IMR-90 (cell line): ENCODE measurements at regions not wholly inside any gene's neighbourhood (a gene's known extent, or its start where the extent isn't known, plus 50 kb on each side); places are given as distances from the start of the nearest gene placed in this dataset.

Source experiments
- ATAC-seq: fragments of 200-7000 bp; cut with Tn5 transposase; 2 replicates; pipeline ENCODE4 v1.9.1; 2020; ENCODE audit warnings: low read depth, mild to moderate bottlenecking, moderate library complexity
- BruUV-seq: library from RNA; stranded (reverse); fragments of 400-500 nt; replicated peaks from 2 replicates; lab custom pipeline; 2021; lab: Mats Ljungman, UMichigan
- CTCF ChIA-PET: fragments of 300-600 bp; formaldehyde crosslinking; extraction: SDS; loops from one replicate; lab custom pipeline; 2021; ENCODE audit warnings: antibody characterized with exemption; lab: Yijun Ruan, JAX
- POLR2A ChIA-PET: fragments of 300-600 bp; sonication (Branson Sonifier 250); formaldehyde crosslinking; loops from one replicate; lab custom pipeline; 2022; ENCODE audit warnings: antibody characterized with exemption; ENCODE audit not compliant: unreplicated experiment; lab: Charles Lee
- DNase-seq: peaks from one replicate; pipeline ENCODE4 v3.0.0; 2013
- H2AFZ ChIP-seq: replicated peaks from 2 replicates; pipeline ENCODE3; 2013; ENCODE audit warnings: low read length, mild to moderate bottlenecking; ENCODE audit not compliant: poor library complexity
- H2AK5ac ChIP-seq: 2 replicates; pipeline ENCODE4 v1.6.1; 2013; ENCODE audit warnings: low read depth, low read length, inconsistent platforms
- H2AK9ac ChIP-seq: replicated peaks from 2 replicates; pipeline ENCODE3; 2013; ENCODE audit warnings: mild to moderate bottlenecking, low read depth, low read length, moderate library complexity; ENCODE audit not compliant: poor library complexity
- H2BK120ac ChIP-seq: 2 replicates; pipeline ENCODE4 v1.6.1; 2013; ENCODE audit warnings: low read depth, low read length, inconsistent platforms
- H2BK15ac ChIP-seq: 3 replicates; pipeline ENCODE4 v1.6.1; 2013; ENCODE audit warnings: low read depth, low read length, inconsistent platforms
- H2BK20ac ChIP-seq: 2 replicates; pipeline ENCODE4 v1.6.1; 2013; ENCODE audit warnings: low read depth, mild to moderate bottlenecking, inconsistent platforms, low read length, moderate library complexity
- H2BK5ac ChIP-seq: 2 replicates; pipeline ENCODE4 v1.6.1; 2013; ENCODE audit warnings: mild to moderate bottlenecking, low read depth, low read length, inconsistent platforms; ENCODE audit not compliant: poor library complexity, severe bottlenecking
- H3K14ac ChIP-seq: replicated peaks from 2 replicates; pipeline ENCODE4 v1.6.1; 2013; ENCODE audit warnings: low read depth, low read length, inconsistent platforms
- H3K18ac ChIP-seq: 2 replicates; pipeline ENCODE4 v1.6.1; 2013; ENCODE audit warnings: low read depth, low read length, control low read depth
- H3K23ac ChIP-seq: 2 replicates; pipeline ENCODE4 v1.6.1; 2013; ENCODE audit warnings: low read depth, low read length, inconsistent platforms
- H3K27ac ChIP-seq: 2 replicates; pipeline ENCODE4 v1.5.1; 2013; ENCODE audit warnings: mild to moderate bottlenecking, control low read depth, low read length; ENCODE audit not compliant: insufficient read depth
- H3K27me3 ChIP-seq: 2 replicates; pipeline ENCODE4 v1.6.1; 2013; ENCODE audit warnings: low read length; ENCODE audit not compliant: control insufficient read depth, insufficient read depth
- H3K36me3 ChIP-seq: 2 replicates; pipeline ENCODE4 v1.6.1; 2013; ENCODE audit warnings: low read length, mixed read lengths; ENCODE audit not compliant: control insufficient read depth, insufficient read depth
- H3K4ac ChIP-seq: 2 replicates; pipeline ENCODE4 v1.6.1; 2013; ENCODE audit warnings: low read depth, low read length, inconsistent platforms
- H3K4me1 ChIP-seq: 2 replicates; pipeline ENCODE4 v1.6.1; 2013; ENCODE audit warnings: low read length, mixed read lengths; ENCODE audit not compliant: control insufficient read depth, insufficient read depth
- H3K4me2 ChIP-seq: 2 replicates; pipeline ENCODE4 v1.6.1; 2013; ENCODE audit warnings: low read depth, mild to moderate bottlenecking, control low read depth, low read length, moderate library complexity
- H3K4me3 ChIP-seq: 2 replicates; pipeline ENCODE4 v1.5.1; 2013; ENCODE audit warnings: low read depth, mild to moderate bottlenecking, control low read depth, low read length, moderate library complexity; ENCODE audit not compliant: insufficient read depth
- H3K56ac ChIP-seq: 2 replicates; pipeline ENCODE4 v1.6.1; 2013; ENCODE audit warnings: low read length, inconsistent platforms; ENCODE audit not compliant: insufficient read depth; ENCODE audit errors: extremely low read depth
- H3K79me1 ChIP-seq, 2 experiments: 2 replicates each; pipeline ENCODE4 v1.6.1; 2013; ENCODE audit warnings: low read length in 2 of 2, inconsistent platforms in 1 of 2, low read depth in 1 of 2
- H3K9ac ChIP-seq: 2 replicates; pipeline ENCODE4 v1.6.1; 2013; ENCODE audit warnings: low read depth, low read length, control low read depth
- H3K9me1 ChIP-seq: 2 replicates; pipeline ENCODE4 v1.6.1; 2013; ENCODE audit warnings: low read length, inconsistent platforms; ENCODE audit not compliant: insufficient read depth
- H3K9me3 ChIP-seq: 2 replicates; pipeline ENCODE4 v1.6.1; 2013; ENCODE audit warnings: low read length; ENCODE audit not compliant: control insufficient read depth, insufficient read depth
- H4K20me1 ChIP-seq: 2 replicates; pipeline ENCODE4 v1.6.1; 2013; ENCODE audit warnings: low read length, inconsistent platforms; ENCODE audit not compliant: insufficient read depth
- H4K5ac ChIP-seq: 2 replicates; pipeline ENCODE4 v1.6.1; 2013; ENCODE audit warnings: mild to moderate bottlenecking, low read depth, low read length, control low read depth
- H4K8ac ChIP-seq, 2 experiments: 2 replicates each; pipeline ENCODE4 v1.6.1; 2013; ENCODE audit warnings: low read depth in 2 of 2, low read length in 2 of 2, control low read depth in 1 of 2, inconsistent platforms in 1 of 2
- H4K91ac ChIP-seq: 2 replicates; pipeline ENCODE4 v1.6.1; 2013; ENCODE audit warnings: low read depth, low read length, inconsistent platforms; ENCODE audit not compliant: insufficient read depth
- BHLHE40 ChIP-seq: fragments of 150-350 bp; IDR thresholded peaks from 2 replicates; pipeline ENCODE4 v1.6.1; 2016; ENCODE audit warnings: mild to moderate bottlenecking, low read depth, low read length
- CEBPB ChIP-seq: IDR thresholded peaks from 2 replicates; pipeline ENCODE4 v1.6.1; 2012; ENCODE audit warnings: low read depth, low read length, improper control_type of control experiment
- CHD1 ChIP-seq: IDR thresholded peaks from 2 replicates; pipeline ENCODE4 v1.6.1; 2012; ENCODE audit warnings: low read depth, low read length, improper control_type of control experiment
- CTCF ChIP-seq: conservative IDR thresholded peaks from 2 replicates; pipeline ENCODE4 v1.5.1; 2012; ENCODE audit warnings: mild to moderate bottlenecking, low read depth, low read length, improper control_type of control experiment
- ELK1 ChIP-seq: fragments of 150-350 bp; IDR thresholded peaks from 2 replicates; pipeline ENCODE4 v1.6.1; 2016; ENCODE audit warnings: low read depth, mild to moderate bottlenecking, low read length, moderate library complexity, borderline replicate concordance
- FOS ChIP-seq: fragments of 150-350 bp; IDR thresholded peaks from 2 replicates; pipeline ENCODE4 v1.6.1; 2016; ENCODE audit warnings: low read depth, low read length
- MAFK ChIP-seq: IDR thresholded peaks from 2 replicates; pipeline ENCODE4 v1.6.1; 2012; ENCODE audit warnings: low read depth, low read length, improper control_type of control experiment
- MAZ ChIP-seq: IDR thresholded peaks from 2 replicates; pipeline ENCODE4 v1.6.1; 2012; ENCODE audit warnings: low read depth, mild to moderate bottlenecking, low read length, improper control_type of control experiment, moderate library complexity, borderline replicate concordance
- MXI1 ChIP-seq: IDR thresholded peaks from 2 replicates; pipeline ENCODE4 v1.6.1; 2012; ENCODE audit warnings: low read depth, mild to moderate bottlenecking, low read length, moderate library complexity, borderline replicate concordance
- NFE2L2 ChIP-seq: fragments of 150-350 bp; IDR thresholded peaks from 2 replicates; pipeline ENCODE4 v1.6.1; 2016; ENCODE audit warnings: low read depth, mild to moderate bottlenecking, low read length
- POLR2A ChIP-seq: IDR thresholded peaks from 2 replicates; pipeline ENCODE4 v1.6.1; 2012; ENCODE audit warnings: mild to moderate bottlenecking, low read depth, low read length
- RAD21 ChIP-seq: IDR thresholded peaks from 2 replicates; pipeline ENCODE4 v1.6.1; 2012; ENCODE audit warnings: low read length, improper control_type of control experiment
- RCOR1 ChIP-seq: IDR thresholded peaks from 2 replicates; pipeline ENCODE4 v1.6.1; 2012; ENCODE audit warnings: mild to moderate bottlenecking, low read length, improper control_type of control experiment; ENCODE audit not compliant: insufficient replicate concordance
- RFX5 ChIP-seq: IDR thresholded peaks from 2 replicates; pipeline ENCODE4 v1.8.0; 2012; ENCODE audit warnings: low read depth, mild to moderate bottlenecking, low read length, moderate library complexity
- USF2 ChIP-seq: fragments of 150-350 bp; IDR thresholded peaks from 2 replicates; pipeline ENCODE4 v1.6.1; 2017; ENCODE audit warnings: mild to moderate bottlenecking, antibody characterized with exemption, low read length, low read depth
- WGBS, 2 experiments: methylation state at CpG; one replicate each; pipeline versions ENCODE4 v1.1.5 to v1.1.7; 2013; ENCODE audit warnings: missing lambda C conversion rate in 2 of 2; ENCODE audit not compliant: insufficient read length in 1 of 2; ENCODE audit errors: extremely low coverage in 2 of 2; 5-methylcytosine and 5-hydroxymethylcytosine counted together
- dilution Hi-C: fragments of 300-500 bp; cut with HindIII; formaldehyde crosslinking; loops from one replicate; pipeline ENCODE4 v1.14.3; 2018; ENCODE audit warnings: low sequenced_read_pairs; ENCODE audit not compliant: unreplicated experiment
- in situ Hi-C: fragments of 300-500 bp; cut with MboI; formaldehyde crosslinking; loops from 3 replicates; pipeline ENCODE4 v1.14.3; 2019; ENCODE audit warnings: low sequenced_read_pairs, inconsistent platforms, mixed read lengths
- intact Hi-C: fragments of 100-400 bp; cut with micrococcal nuclease; formaldehyde crosslinking; loops from 2 replicates; pipeline ENCODE4 v1.10.0; 2022

- no peaks in the 10 kb centered on the region for H3K36me3 ChIP-seq
These were observed 310.2 kb downstream of the ASMT start for GRCh38 chrX:1925053-1925481.

More at GRCh38 chrX:1925053-1925481, 310.2 kb downstream of the ASMT start:
- ATAC-seq, result no peak
- in situ Hi-C loops (no loop called here), dilution Hi-C loops (no loop called here), intact Hi-C loops (no loop called here)
- DNase-seq, result no peak
- no peak overlapping the region for H2AK5ac ChIP-seq
- H2BK120ac ChIP-seq, result no peak overlapping the region
- no peak overlapping the region for H2BK5ac ChIP-seq
- CTCF ChIA-PET, result no interaction called here
- no peaks in the 10 kb centered on the region for H3K9me3 ChIP-seq
- WGBS, 2 experiments, result 3% methylated on average over 5 of the region's 20 CpGs; no CpG with 5 or more reads in 1 of the 2 experiments
- TF ChIP-seq MAFK (no peak), CTCF (no peak), RCOR1 (no peak), POLR2A (no peak), NFE2L2 (no peak), CHD1 (no peak), RFX5 (no peak), RAD21 (no peak), CEBPB (no peak), ELK1 (no peak), USF2 (no peak), BHLHE40 (no peak), FOS (no peak), MAZ (no peak), MXI1 (no peak)
- no peak overlapping the region for H3K4me3 ChIP-seq
- H2BK15ac ChIP-seq, result no peak overlapping the region
- H3K56ac ChIP-seq, result no peak overlapping the region
- H3K9me1 ChIP-seq, result no peaks in the 10 kb centered on the region
- H3K4ac ChIP-seq, result no peak overlapping the region
- H2AK9ac ChIP-seq, result no peak overlapping the region
- no peak overlapping the region for H4K91ac ChIP-seq
- POLR2A ChIA-PET, result no interaction called here
- H3K14ac ChIP-seq, result no peak overlapping the region
- no TSS peak for BruUV-seq
- H3K18ac ChIP-seq, result no peak overlapping the region
- H3K9ac ChIP-seq, result no peak overlapping the region
- H4K8ac ChIP-seq, result no peak overlapping the region
- no peak overlapping the region for H2BK20ac ChIP-seq
- no peaks in the 10 kb centered on the region for H3K79me1 ChIP-seq
- no peak overlapping the region for H3K23ac ChIP-seq
- no peaks in the 10 kb centered on the region for H4K20me1 ChIP-seq
- no peak overlapping the region for H4K5ac ChIP-seq
- no peaks in the 10 kb centered on the region for H3K27me3 ChIP-seq
- no peak overlapping the region for H3K4me2 ChIP-seq
- no peak overlapping the region for H2AFZ ChIP-seq
- H3K4me1 ChIP-seq, result no peaks in the 10 kb centered on the region
- H3K27ac ChIP-seq, result no peak overlapping the region
